Gastrocnemius medialis (tissue), 4 donors: ENCODE measurements at regions not wholly inside any gene's neighbourhood (a gene's known extent, or its start where the extent isn't known, plus 50 kb on each side); places are given as distances from the start of the nearest gene placed in this dataset.

Experiments used
- POLR2A ChIP-seq, 2 donors: fragments of 450-650 bp; IDR thresholded peaks; one replicate each; pipeline ENCODE4 v1.6.1; 2017; ENCODE audit warnings: antibody characterized with exemption in 2 of 2, mild to moderate bottlenecking in 2 of 2, moderate library complexity in 2 of 2
- TF ChIP-seq, protein P1 (sequence below), 5 experiments: fragments of 450-650 bp in 3 of 5; fragments of 200-600 bp in 2 of 5; sonication (generic) in 2 of 5; IDR thresholded peaks in 4 of 5; conservative IDR thresholded peaks in 1 of 5; 1 replicate in 4 of 5; 2 replicates in 1 of 5; pipeline ENCODE4 v1.5.1; 2016 to 2019; ENCODE audit warnings: antibody characterized with exemption in 5 of 5, mild to moderate bottlenecking in 3 of 5, moderate library complexity in 3 of 5

- TF ChIP-seq, protein P1, sequence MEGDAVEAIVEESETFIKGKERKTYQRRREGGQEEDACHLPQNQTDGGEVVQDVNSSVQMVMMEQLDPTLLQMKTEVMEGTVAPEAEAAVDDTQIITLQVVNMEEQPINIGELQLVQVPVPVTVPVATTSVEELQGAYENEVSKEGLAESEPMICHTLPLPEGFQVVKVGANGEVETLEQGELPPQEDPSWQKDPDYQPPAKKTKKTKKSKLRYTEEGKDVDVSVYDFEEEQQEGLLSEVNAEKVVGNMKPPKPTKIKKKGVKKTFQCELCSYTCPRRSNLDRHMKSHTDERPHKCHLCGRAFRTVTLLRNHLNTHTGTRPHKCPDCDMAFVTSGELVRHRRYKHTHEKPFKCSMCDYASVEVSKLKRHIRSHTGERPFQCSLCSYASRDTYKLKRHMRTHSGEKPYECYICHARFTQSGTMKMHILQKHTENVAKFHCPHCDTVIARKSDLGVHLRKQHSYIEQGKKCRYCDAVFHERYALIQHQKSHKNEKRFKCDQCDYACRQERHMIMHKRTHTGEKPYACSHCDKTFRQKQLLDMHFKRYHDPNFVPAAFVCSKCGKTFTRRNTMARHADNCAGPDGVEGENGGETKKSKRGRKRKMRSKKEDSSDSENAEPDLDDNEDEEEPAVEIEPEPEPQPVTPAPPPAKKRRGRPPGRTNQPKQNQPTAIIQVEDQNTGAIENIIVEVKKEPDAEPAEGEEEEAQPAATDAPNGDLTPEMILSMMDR (IDR thresholded peaks at IDR 0.05 in 4 of 5, conservative IDR thresholded peaks at IDR 0.05 in 1 of 5), result no peak
- TF ChIP-seq POLR2A (IDR thresholded peaks at IDR 0.05), result no peak
Measured at GRCh38 chr20:41716436-41716835, 98.3 kb upstream of the CHD6 start.
